Sigmoid colon (tissue), 4 donors: ENCODE measurements at regions not wholly inside any gene's neighbourhood (a gene's known extent, or its start where the extent isn't known, plus 50 kb on each side); places are given as distances from the start of the nearest gene placed in this dataset.

Experiments used
- CTCF ChIP-seq, 4 experiments: fragments of 450-650 bp in 3 of 4; fragments of 200-600 bp in 1 of 4; IDR thresholded peaks; one replicate each; pipeline ENCODE4 v1.5.1; 2016 to 2019; ENCODE audit warnings: antibody characterized with exemption in 4 of 4, mild to moderate bottlenecking in 3 of 4, moderate library complexity in 2 of 4
- EP300 ChIP-seq, 4 donors: sonication (generic); formaldehyde crosslinking; IDR thresholded peaks; one replicate each; pipeline ENCODE4 v1.6.1; 2017; ENCODE audit warnings: antibody characterized with exemption in 4 of 4
- POLR2A ChIP-seq, 2 donors: fragments of 450-650 bp; IDR thresholded peaks; one replicate each; pipeline ENCODE4 v1.6.1; 2016; ENCODE audit warnings: antibody characterized with exemption in 2 of 2, mild to moderate bottlenecking in 2 of 2, moderate library complexity in 2 of 2
- POLR2AphosphoS5 ChIP-seq, 4 donors: sonication (generic); formaldehyde crosslinking; IDR thresholded peaks; one replicate each; pipeline ENCODE4 v1.6.1; 2017; ENCODE audit warnings: antibody characterized with exemption in 4 of 4

GRCh38 chr6:147103007-147103406, 101.2 kb upstream of the STXBP5 start:
- TF ChIP-seq POLR2A (IDR thresholded peaks at IDR 0.05) = no peak
- no peak for TF ChIP-seq CTCF (IDR thresholded peaks at IDR 0.05)
- no peak for TF ChIP-seq EP300 (IDR thresholded peaks at IDR 0.05)
- TF ChIP-seq POLR2AphosphoS5 (IDR thresholded peaks at IDR 0.05) = no peak
